A549 (cell line): ENCODE measurements at regions not wholly inside any gene's neighbourhood (a gene's known extent, or its start where the extent isn't known, plus 50 kb on each side); places are given as distances from the start of the nearest gene placed in this dataset.

Source experiments
- ATAC-seq, 2 experiments: fragments of 200-7000 bp in 1 of 2; fragments of >200 bp in 1 of 2; cut with Nextera tagmentation in 1 of 2; cut with Tn5 transposase in 1 of 2; 3 replicates each; pipeline versions ENCODE4 v1.8.0 to v1.9.1; 2018 to 2020; ENCODE audit warnings: mild to moderate bottlenecking in 1 of 2, moderate library complexity in 1 of 2
- CTCF ChIA-PET: fragments of 300-600 bp; sonication (Branson Sonifier 250); formaldehyde crosslinking; extraction: SDS; loops from one replicate; lab custom pipeline; 2021; ENCODE audit warnings: antibody characterized with exemption, inconsistent platforms; lab: Yijun Ruan, JAX
- POLR2A ChIA-PET: fragments of 350-600 bp; formaldehyde crosslinking; extraction: SDS; loops from one replicate; lab custom pipeline; 2021; ENCODE audit warnings: antibody characterized with exemption, inconsistent platforms; lab: Yijun Ruan, JAX
- DNase-seq, 2 experiments: peaks; one replicate each; pipeline versions ENCODE4 v3.0.0 to v3.0.0-alpha.2; 2011 to 2016; ENCODE audit warnings: low read depth in 1 of 2, low spot score in 1 of 2
- FAIRE-seq: peaks from 2 replicates; lab custom pipeline; 2011; peaks lifted over from hg19 to GRCh38; lab: Jason Lieb, UNC
- H3K27ac ChIP-seq, 2 experiments: fragments of >200 bp; sonication (Bioruptor Twin); formaldehyde crosslinking; 3 replicates each; pipeline ENCODE4 v1.5.1; 2016 to 2017
- H3K4me1 ChIP-seq: fragments of >200 bp; sonication (Bioruptor Twin); formaldehyde crosslinking; 3 replicates; pipeline ENCODE4 v1.6.1; 2016
- H3K4me2 ChIP-seq: fragments of >200 bp; sonication (Bioruptor Twin); formaldehyde crosslinking; 3 replicates; pipeline ENCODE4 v1.6.1; 2016
- H3K4me3 ChIP-seq: fragments of >200 bp; sonication (Bioruptor Twin); formaldehyde crosslinking; 3 replicates; pipeline ENCODE4 v1.5.1; 2016
- H3K9me3 ChIP-seq: fragments of >200 bp; sonication (Bioruptor Twin); formaldehyde crosslinking; 3 replicates; pipeline ENCODE4 v1.6.1; 2016
- CBX2 ChIP-seq: fragments of 200-600 bp; sonication (generic); IDR thresholded peaks from 2 replicates; pipeline ENCODE4 v1.6.1; 2016; ENCODE audit warnings: low read depth, mild to moderate bottlenecking, borderline replicate concordance
- CBX8 ChIP-seq: fragments of 200-600 bp; sonication (generic); IDR thresholded peaks from 2 replicates; pipeline ENCODE4 v1.6.1; 2016
- CHD4 ChIP-seq: fragments of 200-600 bp; sonication (generic); IDR thresholded peaks from 2 replicates; pipeline ENCODE4 v1.6.1; 2016; ENCODE audit warnings: antibody characterized with exemption, mild to moderate bottlenecking, borderline replicate concordance
- EHF ChIP-seq: fragments of 250-450 bp; sonication (Bioruptor Pico); IDR thresholded peaks from 2 replicates; pipeline ENCODE4 v1.5.0; 2020; ENCODE audit warnings: mild to moderate bottlenecking
- EHMT2 ChIP-seq: fragments of 200-600 bp; sonication (generic); IDR thresholded peaks from 2 replicates; pipeline ENCODE4 v1.6.1; 2016; ENCODE audit warnings: antibody characterized with exemption, low read depth, mild to moderate bottlenecking, moderate library complexity
- ELK1 ChIP-seq: fragments of 150-350 bp; IDR thresholded peaks from 2 replicates; pipeline ENCODE4 v1.6.1; 2014; ENCODE audit warnings: low read depth, mild to moderate bottlenecking, low read length
- FOSB ChIP-seq: fragments of 250-450 bp; sonication (Bioruptor Pico); IDR thresholded peaks from 2 replicates; pipeline ENCODE4 v1.5.0; 2020; ENCODE audit warnings: mild to moderate bottlenecking, moderate library complexity
- GATA3 ChIP-seq: IDR thresholded peaks from 2 replicates; pipeline ENCODE4 v1.6.1; 2012; ENCODE audit warnings: borderline replicate concordance
- HDAC2 ChIP-seq: fragments of 200-600 bp; sonication (generic); IDR thresholded peaks from 2 replicates; pipeline ENCODE4 v1.6.1; 2016
- HOXA7 ChIP-seq: fragments of 250-450 bp; sonication (Bioruptor Pico); IDR thresholded peaks from 2 replicates; pipeline ENCODE4 v1.5.0; 2020; ENCODE audit warnings: mild to moderate bottlenecking, moderate library complexity
- HOXB5 ChIP-seq: fragments of 250-450 bp; sonication (Bioruptor Pico); IDR thresholded peaks from 2 replicates; pipeline ENCODE4 v1.5.0; 2020; ENCODE audit warnings: mild to moderate bottlenecking, moderate library complexity
- JUNB ChIP-seq: fragments of >200 bp; sonication (Bioruptor Twin); formaldehyde crosslinking; IDR thresholded peaks from 2 replicates; pipeline ENCODE4 v1.6.1; 2016
- KDM5A ChIP-seq: fragments of 200-600 bp; sonication (generic); IDR thresholded peaks from 2 replicates; pipeline ENCODE4 v1.6.1; 2016; ENCODE audit warnings: antibody characterized with exemption, mild to moderate bottlenecking
- MYC ChIP-seq: IDR thresholded peaks from 2 replicates; pipeline ENCODE4 v1.6.1; 2012; ENCODE audit warnings: mild to moderate bottlenecking, inconsistent platforms, low read length, improper control_type of control experiment, borderline replicate concordance
- PHF8 ChIP-seq: fragments of 200-600 bp; sonication (generic); IDR thresholded peaks from 2 replicates; pipeline ENCODE4 v1.6.1; 2016; ENCODE audit warnings: low read depth, mild to moderate bottlenecking, antibody characterized with exemption, moderate library complexity, borderline replicate concordance
- RAD21 ChIP-seq, 2 experiments: fragments of >200 bp in 1 of 2; sonication (Bioruptor Twin) in 1 of 2; formaldehyde crosslinking in 1 of 2; IDR thresholded peaks in 1 of 2; conservative IDR thresholded peaks in 1 of 2; 2 replicates in 1 of 2; 3 replicates in 1 of 2; pipeline ENCODE4 v1.6.1; 2012 to 2018; ENCODE audit warnings: inconsistent platforms in 1 of 2
- RARB ChIP-seq: fragments of 250-450 bp; sonication (Bioruptor Pico); IDR thresholded peaks from 2 replicates; pipeline ENCODE4 v1.8.0; 2021; ENCODE audit warnings: mild to moderate bottlenecking, moderate library complexity
- SREBF2 ChIP-seq: fragments of 450-650 bp; IDR thresholded peaks from 2 replicates; pipeline ENCODE4 v1.6.1; 2014; ENCODE audit warnings: mild to moderate bottlenecking, moderate library complexity
- ZNF302 ChIP-seq: fragments of 250-450 bp; sonication (Bioruptor Pico); IDR thresholded peaks from 2 replicates; pipeline ENCODE4 v1.9.0; 2021; ENCODE audit warnings: inconsistent platforms, mild to moderate bottlenecking, moderate library complexity
- ZSCAN20 ChIP-seq: fragments of 250-450 bp; sonication (Bioruptor Pico); IDR thresholded peaks from 2 replicates; pipeline ENCODE4 v1.8.0; 2022; ENCODE audit warnings: mild to moderate bottlenecking, moderate library complexity
- WGBS: methylation state at CpG from one replicate; pipeline ENCODE4 v1.1.6; 2017; ENCODE audit errors: missing lambda C conversion rate; 5-methylcytosine and 5-hydroxymethylcytosine counted together
- TF ChIP-seq, protein P1 (sequence below): IDR thresholded peaks from 2 replicates; pipeline ENCODE4 v1.6.1; 2012; ENCODE audit warnings: low read depth, borderline replicate concordance
- TF ChIP-seq, protein P2 (sequence below): fragments of 200-600 bp; sonication (generic); IDR thresholded peaks from 2 replicates; pipeline ENCODE4 v1.6.1; 2016; ENCODE audit warnings: antibody characterized with exemption, mild to moderate bottlenecking, moderate library complexity
- TF ChIP-seq, protein P3 (sequence below): fragments of >200 bp; sonication (Bioruptor Twin); formaldehyde crosslinking; IDR thresholded peaks from 2 replicates; pipeline ENCODE4 v1.6.1; 2016

DNA sequence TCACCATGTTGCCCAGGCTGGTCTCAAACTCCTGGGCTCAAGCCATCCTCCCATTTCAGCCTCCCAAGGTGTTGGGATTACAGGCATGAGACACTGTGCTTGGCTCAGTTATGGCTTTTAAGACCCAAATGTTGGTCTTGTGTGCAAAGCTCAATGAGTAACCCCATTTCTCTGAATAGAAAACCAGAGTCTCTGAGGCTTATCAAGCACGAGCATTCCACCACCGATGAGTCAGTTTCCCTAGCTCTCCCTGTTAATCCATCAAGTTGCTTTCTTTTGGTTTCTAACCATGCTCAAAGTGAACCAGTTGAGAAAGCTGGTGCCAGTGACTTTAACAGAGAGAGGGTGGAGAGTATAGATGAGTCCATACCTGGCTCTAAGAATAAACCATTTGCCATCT lies 350.9 kb upstream of the ADGRL2 start:
- Histone ChIP-seq H3K4me3 (no peak overlapping the region), H3K4me1 (no peaks in the 10 kb centered on the region), H3K4me2 (no peak overlapping the region), H3K9me3 (no peaks in the 10 kb centered on the region), H3K27ac (no peak overlapping the region)
- DNase-seq (no peak), FAIRE-seq (no peak), ATAC-seq (no peak)
- ChIA-PET CTCF (no interaction called here), POLR2A (no interaction called here)
- TF ChIP-seq CHD4 (no peak), CBX2 (no peak), FOSB (no peak), SREBF2 (no peak), HDAC2 (no peak)
- TF ChIP-seq, protein P1, sequence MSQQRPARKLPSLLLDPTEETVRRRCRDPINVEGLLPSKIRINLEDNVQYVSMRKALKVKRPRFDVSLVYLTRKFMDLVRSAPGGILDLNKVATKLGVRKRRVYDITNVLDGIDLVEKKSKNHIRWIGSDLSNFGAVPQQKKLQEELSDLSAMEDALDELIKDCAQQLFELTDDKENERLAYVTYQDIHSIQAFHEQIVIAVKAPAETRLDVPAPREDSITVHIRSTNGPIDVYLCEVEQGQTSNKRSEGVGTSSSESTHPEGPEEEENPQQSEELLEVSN: no peak
- TF ChIP-seq, protein P2, sequence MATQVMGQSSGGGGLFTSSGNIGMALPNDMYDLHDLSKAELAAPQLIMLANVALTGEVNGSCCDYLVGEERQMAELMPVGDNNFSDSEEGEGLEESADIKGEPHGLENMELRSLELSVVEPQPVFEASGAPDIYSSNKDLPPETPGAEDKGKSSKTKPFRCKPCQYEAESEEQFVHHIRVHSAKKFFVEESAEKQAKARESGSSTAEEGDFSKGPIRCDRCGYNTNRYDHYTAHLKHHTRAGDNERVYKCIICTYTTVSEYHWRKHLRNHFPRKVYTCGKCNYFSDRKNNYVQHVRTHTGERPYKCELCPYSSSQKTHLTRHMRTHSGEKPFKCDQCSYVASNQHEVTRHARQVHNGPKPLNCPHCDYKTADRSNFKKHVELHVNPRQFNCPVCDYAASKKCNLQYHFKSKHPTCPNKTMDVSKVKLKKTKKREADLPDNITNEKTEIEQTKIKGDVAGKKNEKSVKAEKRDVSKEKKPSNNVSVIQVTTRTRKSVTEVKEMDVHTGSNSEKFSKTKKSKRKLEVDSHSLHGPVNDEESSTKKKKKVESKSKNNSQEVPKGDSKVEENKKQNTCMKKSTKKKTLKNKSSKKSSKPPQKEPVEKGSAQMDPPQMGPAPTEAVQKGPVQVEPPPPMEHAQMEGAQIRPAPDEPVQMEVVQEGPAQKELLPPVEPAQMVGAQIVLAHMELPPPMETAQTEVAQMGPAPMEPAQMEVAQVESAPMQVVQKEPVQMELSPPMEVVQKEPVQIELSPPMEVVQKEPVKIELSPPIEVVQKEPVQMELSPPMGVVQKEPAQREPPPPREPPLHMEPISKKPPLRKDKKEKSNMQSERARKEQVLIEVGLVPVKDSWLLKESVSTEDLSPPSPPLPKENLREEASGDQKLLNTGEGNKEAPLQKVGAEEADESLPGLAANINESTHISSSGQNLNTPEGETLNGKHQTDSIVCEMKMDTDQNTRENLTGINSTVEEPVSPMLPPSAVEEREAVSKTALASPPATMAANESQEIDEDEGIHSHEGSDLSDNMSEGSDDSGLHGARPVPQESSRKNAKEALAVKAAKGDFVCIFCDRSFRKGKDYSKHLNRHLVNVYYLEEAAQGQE: no peak
- 52% methylated on average over 2 of the region's 2 CpGs for WGBS

DNA sequence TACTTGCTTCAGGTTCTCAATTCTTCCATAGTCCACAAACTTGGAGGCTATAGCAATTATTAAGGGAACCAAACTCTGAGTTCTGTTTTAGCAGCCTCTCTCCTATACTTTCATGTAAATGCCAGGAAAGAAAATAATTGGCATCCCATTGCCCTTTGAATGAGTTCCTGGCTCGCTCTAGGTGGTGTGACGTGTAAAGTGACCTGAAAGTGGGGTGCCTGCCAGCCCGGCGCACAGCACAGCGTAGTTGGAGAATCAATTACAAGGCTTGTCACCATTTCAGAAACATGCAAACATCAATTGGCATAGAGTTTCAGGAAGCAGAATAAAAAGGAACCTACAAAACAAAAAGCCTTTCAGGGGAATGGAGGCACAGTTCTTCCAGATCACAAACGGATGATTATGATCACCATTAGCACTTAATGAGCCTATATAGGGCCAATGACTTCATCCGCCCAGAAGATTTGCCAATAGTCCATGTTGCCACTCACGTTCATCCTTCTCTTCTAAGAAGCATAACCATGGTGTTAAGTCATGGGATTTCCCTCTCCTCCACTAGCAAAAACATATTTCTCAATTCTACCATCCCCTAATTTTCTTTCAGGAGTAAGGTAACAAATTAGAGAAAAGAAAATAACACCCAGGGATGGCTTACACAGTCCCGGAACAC lies 354.6 kb upstream of the ADGRL2 start:
- CTCF ChIA-PET: no interaction called here
- ATAC-seq (no peak), FAIRE-seq (no peak), DNase-seq (no peak)
- Histone ChIP-seq H3K4me3 (no peak overlapping the region), H3K9me3 (no peaks in the 10 kb centered on the region), H3K4me2 (no peak overlapping the region), H3K4me1 (no peaks in the 10 kb centered on the region), H3K27ac (no peak overlapping the region)
- POLR2A ChIA-PET: no interaction called here
- 47% methylated on average over 9 of the region's 9 CpGs for WGBS
- TF ChIP-seq CBX8 (no peak), EHMT2 (no peak), CHD4 (no peak), FOSB (no peak), ELK1 (no peak)

DNA sequence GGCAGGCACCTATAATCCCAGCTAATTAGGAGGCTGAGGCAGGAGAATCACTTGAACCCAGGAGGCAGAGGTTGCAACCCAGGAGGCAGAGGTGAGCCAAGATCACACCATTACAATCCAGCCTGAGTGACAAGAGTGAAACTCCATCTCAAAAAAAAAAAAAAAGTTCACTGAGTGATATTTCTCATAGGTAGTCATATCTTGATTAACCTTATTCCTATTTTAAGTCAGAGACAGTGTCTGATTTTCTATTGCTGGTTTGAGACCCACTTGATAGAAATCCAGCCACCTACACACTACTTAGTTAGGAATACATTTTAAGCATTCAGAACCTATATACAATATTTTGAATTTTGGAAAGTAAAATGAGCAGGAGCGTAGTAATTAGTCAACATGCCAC lies 357.4 kb upstream of the ADGRL2 start:
- Histone ChIP-seq H3K4me1 (no peaks in the 10 kb centered on the region), H3K9me3 (no peaks in the 10 kb centered on the region), H3K27ac (no peak overlapping the region)
- ATAC-seq: no peak
- DNase-seq: no peak
- WGBS: 40% methylated on average over 1 of the region's 1 CpG
- TF ChIP-seq, protein P3, sequence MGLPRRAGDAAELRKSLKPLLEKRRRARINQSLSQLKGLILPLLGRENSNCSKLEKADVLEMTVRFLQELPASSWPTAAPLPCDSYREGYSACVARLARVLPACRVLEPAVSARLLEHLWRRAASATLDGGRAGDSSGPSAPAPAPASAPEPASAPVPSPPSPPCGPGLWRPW: no peak
- no peak for TF ChIP-seq HOXB5 (CRISPR knock-in tag)
- TF ChIP-seq, all 56 proteins: peak for 0
- H3K4me2 ChIP-seq: no peak overlapping the region
- ChIA-PET POLR2A (no interaction called here), CTCF (no interaction called here)
- no peak for FAIRE-seq
- H3K4me3 ChIP-seq: no peak overlapping the region

DNA sequence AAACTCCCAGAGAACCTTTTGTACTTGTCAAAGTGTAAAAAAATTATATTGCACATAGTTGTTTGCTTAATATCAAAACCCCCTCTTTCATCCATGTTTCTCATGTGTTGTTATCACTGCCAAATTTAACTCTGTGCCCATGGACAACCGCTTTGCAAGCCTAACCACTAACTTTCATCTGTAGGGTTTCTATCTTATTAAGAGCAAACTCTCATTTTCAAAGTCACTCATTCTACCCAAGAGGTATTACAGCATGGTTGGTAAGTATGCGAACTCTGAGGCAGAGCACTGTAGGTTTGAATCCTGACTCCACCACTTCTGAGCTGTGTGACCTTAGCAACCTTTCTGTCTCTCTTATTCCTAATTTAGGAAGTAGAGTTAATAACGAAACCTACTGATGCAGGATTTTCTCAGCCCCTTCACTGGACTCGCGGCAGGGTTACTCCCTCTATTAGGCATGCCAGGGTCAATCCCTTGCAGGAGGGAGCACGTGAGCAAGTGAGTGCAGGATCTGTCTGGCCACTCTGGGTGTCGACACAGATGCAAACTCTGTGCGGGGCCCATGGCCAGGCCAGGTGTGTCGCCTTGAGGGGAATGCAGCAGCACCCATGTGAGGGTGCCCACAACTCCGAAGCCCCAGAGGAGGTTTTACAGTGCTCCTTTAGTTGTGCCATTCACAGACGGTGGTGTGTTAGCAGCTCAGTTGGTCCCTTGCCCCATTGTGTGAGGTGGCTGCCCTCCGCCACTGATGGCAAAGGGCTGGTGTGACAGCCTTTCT lies 361.5 kb upstream of the ADGRL2 start:
- ChIA-PET CTCF (no interaction called here), POLR2A (no interaction called here)
- TF ChIP-seq HDAC2: no peak
- TF ChIP-seq RARB: no peak
- no peak for TF ChIP-seq PHF8
- TF ChIP-seq RAD21 (conservative IDR thresholded peaks at IDR 0.05 in 1 of 2, IDR thresholded peaks at IDR 0.05 in 1 of 2): no peak
- no peak for TF ChIP-seq ZNF302 (CRISPR knock-in tag)
- no peak for TF ChIP-seq GATA3
- TF ChIP-seq SREBF2: no peak
- no peak for TF ChIP-seq EHF
- TF ChIP-seq ZSCAN20 (CRISPR knock-in tag): no peak
- TF ChIP-seq ELK1: no peak
- TF ChIP-seq KDM5A: no peak
- TF ChIP-seq HOXA7 (CRISPR knock-in tag): no peak
- no peak for TF ChIP-seq MYC
- no peak for TF ChIP-seq JUNB

More for the DNA sequence above, 361.5 kb upstream of the ADGRL2 start:
- FAIRE-seq (no peak), DNase-seq (no peak), ATAC-seq (no peak)
- Histone ChIP-seq H3K4me1 (no peaks in the 10 kb centered on the region), H3K9me3 (no peaks in the 10 kb centered on the region), H3K4me3 (no peak overlapping the region), H3K27ac (no peak overlapping the region), H3K4me2 (no peak overlapping the region)
- WGBS: 61% methylated on average over 5 of the region's 12 CpGs
